ENCODE measurements at regions not wholly inside any gene's neighbourhood (a gene's known extent, or its start where the extent isn't known, plus 50 kb on each side); places are given as distances from the start of the nearest gene placed in this dataset.

GRCh38 chr4:123340381-123340701 is 56.3 kb upstream of the SPRY1 start:
- peak; percentile 77 for ATAC-seq
- H3K36me3 Mint-ChIP-seq = no peaks in the 10 kb centered on the region
- DNase-seq (ENCODE audit: low spot score in 2 of 2) = no peak
- no peak overlapping the region for H3K4me3 Mint-ChIP-seq
- peaks cover under 1% of the 10 kb centered on the region for H3K9me3 Mint-ChIP-seq
- no peak overlapping the region for H3K27ac Mint-ChIP-seq
- H3K4me1 Mint-ChIP-seq = peaks cover 8% of the 10 kb centered on the region

DNA sequence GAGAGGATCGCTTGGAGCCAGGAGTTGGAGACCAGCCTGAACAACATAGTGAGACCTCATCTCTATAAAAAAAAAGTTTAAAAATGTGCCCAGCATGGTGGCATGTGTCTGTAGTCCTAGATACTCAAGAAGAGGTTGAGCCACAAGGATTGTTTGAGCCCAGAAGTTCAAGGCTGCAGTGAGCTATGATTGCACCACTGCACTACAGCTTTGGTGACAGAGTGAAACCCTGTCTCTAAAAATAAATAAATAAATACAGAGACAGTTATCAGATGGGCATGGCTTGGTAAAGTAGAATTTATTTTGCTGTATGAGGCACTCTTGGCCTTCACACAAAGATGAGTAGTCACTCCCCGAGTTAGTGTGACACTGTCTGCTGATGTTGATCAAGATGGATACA is 54.1 kb upstream of the SPRY1 start:
- DNase-seq (ENCODE audit: low spot score in 2 of 2) (no peak), ATAC-seq (peak; percentile 12)
- H3K4me3 Mint-ChIP-seq = no peak overlapping the region
- H3K27ac Mint-ChIP-seq = no peak overlapping the region
- no peaks in the 10 kb centered on the region for H3K36me3 Mint-ChIP-seq
- no peaks in the 10 kb centered on the region for H3K9me3 Mint-ChIP-seq
- H3K4me1 Mint-ChIP-seq = peaks cover 8% of the 10 kb centered on the region

DNA sequence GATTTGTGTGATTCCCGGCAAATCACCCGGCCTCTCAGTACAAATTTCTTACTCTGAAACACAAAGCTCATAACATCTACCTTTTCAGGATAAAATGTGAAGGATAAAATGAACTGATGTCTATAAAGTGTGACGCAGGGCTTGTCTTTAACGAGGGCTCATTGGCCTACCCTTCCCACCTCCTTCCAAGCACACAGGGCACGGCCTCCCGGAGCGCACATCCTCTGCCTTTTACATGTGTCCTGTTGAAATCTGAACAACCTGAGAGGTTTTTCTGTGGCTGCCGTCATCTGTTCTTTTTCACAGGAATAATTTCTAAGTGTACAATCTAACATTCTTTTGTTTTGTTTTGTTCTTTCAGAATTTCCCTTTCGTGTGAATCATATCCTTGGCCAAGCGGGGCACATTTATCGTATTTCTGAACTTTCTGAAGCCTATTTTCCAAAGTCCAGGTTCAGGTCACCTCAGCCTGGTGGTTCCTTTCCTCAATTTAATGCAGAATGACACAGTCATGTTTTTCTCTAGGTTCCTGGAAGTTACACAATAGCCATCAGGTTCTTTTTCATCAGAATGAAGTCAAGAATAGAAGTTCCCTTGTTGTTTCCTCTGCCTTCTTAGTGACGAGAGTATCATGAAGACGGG is 53.1 kb upstream of the SPRY1 start:
- Mint-ChIP-seq H3K36me3 (no peaks in the 10 kb centered on the region), H3K4me1 (peaks cover 8% of the 10 kb centered on the region), H3K27ac (no peak overlapping the region), H3K4me3 (no peak overlapping the region), H3K9me3 (no peaks in the 10 kb centered on the region)
- ATAC-seq (no peak), DNase-seq (ENCODE audit: low spot score in 2 of 2) (no peak)

DNA sequence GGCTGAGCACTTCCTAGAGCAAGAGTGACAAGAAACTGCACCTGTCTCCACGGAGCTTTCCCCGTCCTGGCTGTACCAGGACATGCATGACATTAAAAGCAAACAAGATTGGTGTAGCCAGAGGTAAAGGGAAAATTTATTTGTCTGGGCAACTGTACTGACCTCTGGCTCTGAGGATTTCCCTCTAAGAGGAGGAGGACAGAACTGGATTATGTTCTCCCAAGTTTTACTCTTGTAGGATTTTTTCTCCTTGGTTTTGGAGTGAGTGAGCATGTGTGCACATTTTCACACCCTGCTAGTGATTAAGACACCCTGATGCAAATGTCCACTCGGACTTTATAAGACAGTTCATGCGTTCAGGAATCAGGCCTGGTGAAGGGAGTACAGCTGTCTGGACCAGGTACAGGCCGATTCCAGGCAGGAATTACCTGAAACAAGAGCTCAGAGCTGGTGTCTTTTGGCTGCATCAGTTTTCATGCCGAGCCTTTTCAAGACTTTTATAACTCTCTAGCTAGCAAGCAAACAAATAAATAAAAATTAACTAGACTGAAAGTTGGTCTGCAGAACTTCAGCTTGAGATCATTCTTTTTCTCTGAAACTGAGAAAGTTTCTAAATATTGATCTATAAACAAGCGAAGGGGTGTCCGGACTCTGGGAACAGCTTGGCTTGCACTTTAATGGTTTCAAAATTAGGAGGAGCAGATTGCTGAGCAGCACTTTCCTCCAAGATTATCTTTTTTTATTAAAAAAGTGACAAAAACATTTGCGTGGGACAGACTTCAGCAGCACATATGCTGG is 51.3 kb upstream of the SPRY1 start:
- Mint-ChIP-seq H3K9me3 (no peaks in the 10 kb centered on the region), H3K36me3 (no peaks in the 10 kb centered on the region), H3K4me1 (peaks cover 1% of the 10 kb centered on the region), H3K4me3 (no peak overlapping the region), H3K27ac (no peak overlapping the region)
- DNase-seq (ENCODE audit: low spot score in 2 of 2) (no peak), ATAC-seq (no peak)

- no peak for ATAC-seq
- no peak overlapping the region for H3K4me3 Mint-ChIP-seq
- H3K9me3 Mint-ChIP-seq = no peaks in the 10 kb centered on the region
- H3K4me1 Mint-ChIP-seq = no peaks in the 10 kb centered on the region
- H3K27ac Mint-ChIP-seq = no peak overlapping the region
- no peaks in the 10 kb centered on the region for H3K36me3 Mint-ChIP-seq
- DNase-seq (ENCODE audit: low spot score in 2 of 2) = no peak
Measured at GRCh38 chr4:123345935-123346300, 50.7 kb upstream of the SPRY1 start.

DNA sequence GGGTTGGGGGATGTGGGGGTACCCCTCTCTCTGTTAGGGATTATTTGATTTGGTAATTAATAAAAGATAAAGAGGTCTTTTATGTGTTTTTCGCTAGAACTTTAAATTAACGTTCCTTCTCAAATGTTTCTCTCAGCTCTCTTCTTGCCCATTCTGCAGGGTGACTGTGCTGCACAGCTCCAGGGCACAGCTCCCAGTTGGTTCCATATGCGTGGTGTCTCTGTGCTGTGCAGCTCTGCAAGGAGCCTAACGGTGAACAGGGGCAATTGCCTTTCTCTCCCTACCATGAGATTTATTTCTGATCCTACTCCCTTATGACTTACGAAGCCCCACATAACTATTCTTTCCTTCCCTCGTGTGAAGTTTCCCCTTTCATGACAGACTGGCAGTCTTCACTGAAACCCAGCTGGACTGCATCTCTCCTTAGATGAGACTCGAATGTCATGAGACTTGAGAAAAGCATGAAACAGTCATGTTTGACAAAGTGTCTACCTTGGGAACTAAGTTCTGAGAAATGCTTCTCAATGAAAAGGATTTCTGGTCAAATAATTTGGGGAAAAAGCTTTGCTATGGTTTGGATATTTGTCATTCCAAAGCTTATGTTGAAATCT is 50.2 kb upstream of the SPRY1 start:
- H3K4me3 Mint-ChIP-seq = no peak overlapping the region
- H3K9me3 Mint-ChIP-seq = no peaks in the 10 kb centered on the region
- no peaks in the 10 kb centered on the region for H3K4me1 Mint-ChIP-seq
- ATAC-seq (no peak), DNase-seq (ENCODE audit: low spot score in 2 of 2) (no peak)
- H3K36me3 Mint-ChIP-seq = no peaks in the 10 kb centered on the region
- H3K27ac Mint-ChIP-seq = no peak overlapping the region
